Glomerular visceral epithelial cell (primary cell): ENCODE measurements at regions not wholly inside any gene's neighbourhood (a gene's known extent, or its start where the extent isn't known, plus 50 kb on each side); places are given as distances from the start of the nearest gene placed in this dataset.
"Not testable (repeated sequence)": the region's sequence is repeated elsewhere in the genome, so short reads cannot be mapped to it uniquely, and the experiment has no call there.

Experiments
- DNase-seq: peaks from one replicate; pipeline ENCODE4 v3.0.0-alpha.2; 2016; ENCODE audit errors: extremely low spot score

GRCh38 chrX:22795671-22796070 lies 204.1 kb upstream of the DDX53 start:
- no peak for DNase-seq

GRCh38 chrX:22800360-22800759 lies 199.4 kb upstream of the DDX53 start:
- peak; percentile 65 for DNase-seq

- DNase-seq: no peak
These were observed 199.0 kb upstream of the DDX53 start for GRCh38 chrX:22800806-22801205.

GRCh38 chrX:22803353-22803752 lies 196.4 kb upstream of the DDX53 start:
- DNase-seq: no peak

- no peak for DNase-seq
These were observed 188.9 kb upstream of the DDX53 start for GRCh38 chrX:22810876-22811275.

- DNase-seq: no peak
These were observed 181.7 kb upstream of the DDX53 start for GRCh38 chrX:22818061-22818460.

- DNase-seq: no peak
These were observed 144.1 kb upstream of the DDX53 start for GRCh38 chrX:22855693-22856092.

GRCh38 chrX:22859642-22860041 lies 140.1 kb upstream of the DDX53 start:
- no peak for DNase-seq

GRCh38 chrX:22866801-22867200 lies 133.0 kb upstream of the DDX53 start:
- DNase-seq: not testable (repeated sequence)

- no peak for DNase-seq
These were observed 117.2 kb upstream of the DDX53 start for GRCh38 chrX:22882543-22882942.

- DNase-seq: no peak
These were observed 109.9 kb upstream of the DDX53 start for GRCh38 chrX:22889819-22890218.

- DNase-seq: no peak
These were observed 87.1 kb upstream of the DDX53 start for GRCh38 chrX:22912616-22913015.

- peak; percentile 1 for DNase-seq
These were observed 76.8 kb upstream of the DDX53 start for GRCh38 chrX:22922961-22923360.

GRCh38 chrX:22934640-22935039 lies 65.1 kb upstream of the DDX53 start:
- no peak for DNase-seq

GRCh38 chrX:22944945-22945344 lies 54.8 kb upstream of the DDX53 start:
- DNase-seq: no peak
